ENCODE measurements at regions not wholly inside any gene's neighbourhood (a gene's known extent, or its start where the extent isn't known, plus 50 kb on each side); places are given as distances from the start of the nearest gene placed in this dataset.
"Not testable (repeated sequence)": the region's sequence is repeated elsewhere in the genome, so short reads cannot be mapped to it uniquely, and the experiment has no call there.

- not testable (repeated sequence) for H3K4ac ChIP-seq (ENCODE audit: low read depth, low read length); H3K18ac ChIP-seq (ENCODE audit: low read length); H4K12ac ChIP-seq (ENCODE audit: low read depth, low read length); H3K79me1 ChIP-seq (ENCODE audit: low read length); H2BK12ac ChIP-seq (ENCODE audit: low read length); H3K36me3 ChIP-seq (ENCODE audit: control insufficient read depth in 1 of 2, insufficient read depth in 2 of 2, low read length in 2 of 2); H2AK5ac ChIP-seq (ENCODE audit: low read length); H3K9me3 ChIP-seq (ENCODE audit: insufficient read depth, low read depth, low read length); DNase-seq; H3K14ac ChIP-seq (ENCODE audit: low read length); H2BK5ac ChIP-seq (ENCODE audit: low read depth, low read length, poor library complexity); H3K4me1 ChIP-seq (ENCODE audit: control insufficient read depth in 1 of 2, insufficient read depth in 2 of 2, low read length in 2 of 2); H2AFZ ChIP-seq (ENCODE audit: insufficient read depth, low read length, poor library complexity); H3K23ac ChIP-seq (ENCODE audit: low read length); H3K4me2 ChIP-seq (ENCODE audit: low read length); H3K79me2 ChIP-seq (ENCODE audit: control insufficient read depth, insufficient read depth, low read length, poor library complexity); H3K27me3 ChIP-seq (ENCODE audit: insufficient read depth, low read length); H4K91ac ChIP-seq (ENCODE audit: low read depth, low read length); H4K8ac ChIP-seq (ENCODE audit: low read depth, low read length); H2BK120ac ChIP-seq (ENCODE audit: insufficient read depth, low read length, poor library complexity); H3K9ac ChIP-seq (ENCODE audit: low read length); H3K27ac ChIP-seq (ENCODE audit: low read depth, low read length); H3K4me3 ChIP-seq (ENCODE audit: low read depth, low read length)
- no CpG with 5 or more reads among the region's 1 CpG for whole genome bisulfite sequencing (ENCODE audit: extremely low coverage, insufficient coverage, insufficient read length)
These were observed 50.7 kb downstream of the PPIAL4D start for GRCh38 chr1:145191272-145191675.

- not testable (repeated sequence) for H4K12ac ChIP-seq (ENCODE audit: low read depth, low read length); H3K9ac ChIP-seq (ENCODE audit: low read length); H3K23ac ChIP-seq (ENCODE audit: low read length); H3K27me3 ChIP-seq (ENCODE audit: insufficient read depth, low read length); H3K4me1 ChIP-seq (ENCODE audit: control insufficient read depth in 1 of 2, insufficient read depth in 2 of 2, low read length in 2 of 2); H3K18ac ChIP-seq (ENCODE audit: low read length); DNase-seq; H3K79me2 ChIP-seq (ENCODE audit: control insufficient read depth, insufficient read depth, low read length, poor library complexity); H3K9me3 ChIP-seq (ENCODE audit: insufficient read depth, low read depth, low read length); H3K36me3 ChIP-seq (ENCODE audit: control insufficient read depth in 1 of 2, insufficient read depth in 2 of 2, low read length in 2 of 2); H2BK120ac ChIP-seq (ENCODE audit: insufficient read depth, low read length, poor library complexity); H2AFZ ChIP-seq (ENCODE audit: insufficient read depth, low read length, poor library complexity); H3K4me3 ChIP-seq (ENCODE audit: low read depth, low read length); H2BK5ac ChIP-seq (ENCODE audit: low read depth, low read length, poor library complexity); H3K79me1 ChIP-seq (ENCODE audit: low read length); H3K27ac ChIP-seq (ENCODE audit: low read depth, low read length); H4K91ac ChIP-seq (ENCODE audit: low read depth, low read length); H3K4ac ChIP-seq (ENCODE audit: low read depth, low read length); H3K4me2 ChIP-seq (ENCODE audit: low read length); H2AK5ac ChIP-seq (ENCODE audit: low read length); H4K8ac ChIP-seq (ENCODE audit: low read depth, low read length); H3K14ac ChIP-seq (ENCODE audit: low read length); H2BK12ac ChIP-seq (ENCODE audit: low read length)
- no CpG with 5 or more reads among the region's 4 CpGs for WGBS (ENCODE audit: extremely low coverage, insufficient coverage, insufficient read length)
These were observed 52.4 kb downstream of the PPIAL4D start for GRCh38 chr1:145189543-145190030.

- H3K4me3 ChIP-seq (ENCODE audit: low read depth, low read length); H4K91ac ChIP-seq (ENCODE audit: low read depth, low read length); H3K4me1 ChIP-seq (ENCODE audit: control insufficient read depth in 1 of 2, insufficient read depth in 2 of 2, low read length in 2 of 2); H3K18ac ChIP-seq (ENCODE audit: low read length); H2BK120ac ChIP-seq (ENCODE audit: insufficient read depth, low read length, poor library complexity); H2AK5ac ChIP-seq (ENCODE audit: low read length); H3K4me2 ChIP-seq (ENCODE audit: low read length); H3K79me2 ChIP-seq (ENCODE audit: control insufficient read depth, insufficient read depth, low read length, poor library complexity); H3K27me3 ChIP-seq (ENCODE audit: insufficient read depth, low read length); H3K79me1 ChIP-seq (ENCODE audit: low read length); H3K9ac ChIP-seq (ENCODE audit: low read length); H3K14ac ChIP-seq (ENCODE audit: low read length); H4K8ac ChIP-seq (ENCODE audit: low read depth, low read length); H2BK12ac ChIP-seq (ENCODE audit: low read length); H2BK5ac ChIP-seq (ENCODE audit: low read depth, low read length, poor library complexity); H3K27ac ChIP-seq (ENCODE audit: low read depth, low read length); H3K23ac ChIP-seq (ENCODE audit: low read length); H2AFZ ChIP-seq (ENCODE audit: insufficient read depth, low read length, poor library complexity); H3K9me3 ChIP-seq (ENCODE audit: insufficient read depth, low read depth, low read length); H3K4ac ChIP-seq (ENCODE audit: low read depth, low read length); H4K12ac ChIP-seq (ENCODE audit: low read depth, low read length); H3K36me3 ChIP-seq (ENCODE audit: control insufficient read depth in 1 of 2, insufficient read depth in 2 of 2, low read length in 2 of 2): not testable (repeated sequence)
- WGBS (ENCODE audit: extremely low coverage, insufficient coverage, insufficient read length): no CpG with 5 or more reads among the region's 8 CpGs
- DNase-seq: peak in 1 of 2 donors; percentile 14
These were observed 53.0 kb downstream of the PPIAL4D start for GRCh38 chr1:145188869-145189542.

DNA sequence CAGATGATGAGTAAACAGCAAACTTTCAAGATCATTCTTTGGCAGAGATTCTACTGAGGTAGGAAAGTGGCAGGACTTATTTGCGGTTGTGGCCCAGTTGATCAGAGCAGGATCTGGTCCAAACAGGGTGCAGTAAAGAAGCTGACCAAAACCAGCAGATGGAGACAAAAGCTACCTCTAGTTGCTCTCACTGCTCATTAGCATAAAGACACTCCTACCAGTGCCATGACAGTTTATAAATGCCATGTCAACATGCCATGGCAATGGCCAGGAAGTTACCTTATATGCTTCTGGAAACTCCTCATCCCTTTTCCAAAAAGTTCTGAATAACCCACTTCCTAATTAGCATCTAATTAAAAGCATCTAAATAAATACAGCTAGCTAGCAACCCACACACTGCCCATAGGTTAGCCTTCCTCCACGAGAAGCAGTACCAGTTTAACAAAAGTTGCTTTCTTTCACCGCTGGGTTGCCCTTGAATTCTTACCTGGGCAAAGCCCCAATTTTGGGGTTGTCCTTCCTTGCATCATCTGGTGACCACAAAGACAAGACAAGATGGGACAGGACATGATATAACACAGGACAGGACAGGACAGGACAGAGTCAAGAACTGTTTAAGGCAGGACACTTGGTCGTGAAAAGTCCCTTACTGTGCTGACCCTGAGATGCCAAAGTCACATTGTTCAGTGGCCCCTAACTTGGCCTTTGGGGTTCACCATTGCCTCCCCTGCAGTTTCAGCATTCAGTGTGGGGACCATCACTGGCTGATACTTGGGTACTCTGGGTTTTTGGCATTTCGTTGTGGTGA, 59.2 kb downstream of the PPIAL4D start:
- not testable (repeated sequence) for H3K4ac ChIP-seq (ENCODE audit: low read depth, low read length)

More for the DNA sequence above, 59.2 kb downstream of the PPIAL4D start:
- H3K14ac ChIP-seq (ENCODE audit: low read length); H3K4me3 ChIP-seq (ENCODE audit: low read depth, low read length); H2AFZ ChIP-seq (ENCODE audit: insufficient read depth, low read length, poor library complexity); H4K12ac ChIP-seq (ENCODE audit: low read depth, low read length); H2BK12ac ChIP-seq (ENCODE audit: low read length); H3K79me2 ChIP-seq (ENCODE audit: control insufficient read depth, insufficient read depth, low read length, poor library complexity); H3K9ac ChIP-seq (ENCODE audit: low read length); H3K79me1 ChIP-seq (ENCODE audit: low read length); H2BK120ac ChIP-seq (ENCODE audit: insufficient read depth, low read length, poor library complexity); H3K27ac ChIP-seq (ENCODE audit: low read depth, low read length); H4K8ac ChIP-seq (ENCODE audit: low read depth, low read length); H3K18ac ChIP-seq (ENCODE audit: low read length); H3K27me3 ChIP-seq (ENCODE audit: insufficient read depth, low read length); DNase-seq; H3K36me3 ChIP-seq (ENCODE audit: control insufficient read depth in 1 of 2, insufficient read depth in 2 of 2, low read length in 2 of 2); H3K23ac ChIP-seq (ENCODE audit: low read length); H4K91ac ChIP-seq (ENCODE audit: low read depth, low read length); H2BK5ac ChIP-seq (ENCODE audit: low read depth, low read length, poor library complexity); H2AK5ac ChIP-seq (ENCODE audit: low read length); H3K9me3 ChIP-seq (ENCODE audit: insufficient read depth, low read depth, low read length); H3K4me1 ChIP-seq (ENCODE audit: control insufficient read depth in 1 of 2, insufficient read depth in 2 of 2, low read length in 2 of 2); H3K4me2 ChIP-seq (ENCODE audit: low read length): not testable (repeated sequence)
- no CpG with 5 or more reads among the region's 5 CpGs for WGBS (ENCODE audit: extremely low coverage, insufficient coverage, insufficient read length)
